Panc1 (cell line): ENCODE measurements at regions not wholly inside any gene's neighbourhood (a gene's known extent, or its start where the extent isn't known, plus 50 kb on each side); places are given as distances from the start of the nearest gene placed in this dataset.

Source experiments
- ATAC-seq: fragments of 200-7000 bp; cut with Tn5 transposase; 2 replicates; pipeline ENCODE4 v1.9.1; 2020; ENCODE audit warnings: mild to moderate bottlenecking, moderate library complexity
- BruUV-seq: library from RNA; stranded (reverse); fragments of 400-500 nt; replicated peaks from 2 replicates; lab custom pipeline; 2021; lab: Mats Ljungman, UMichigan
- CTCF ChIA-PET: fragments of 300-600 bp; sonication (Branson Sonifier 250); formaldehyde crosslinking; loops from one replicate; lab custom pipeline; 2022; ENCODE audit warnings: antibody characterized with exemption; lab: Charles Lee
- POLR2A ChIA-PET: fragments of 300-600 bp; sonication (Branson Sonifier 250); formaldehyde crosslinking; loops from one replicate; lab custom pipeline; 2022; ENCODE audit warnings: antibody characterized with exemption; lab: Charles Lee
- DNase-seq: peaks from one replicate; pipeline ENCODE4 v3.0.0-alpha.2; 2010; ENCODE audit warnings: low read depth, low spot score
- H3K27ac ChIP-seq: 2 replicates; pipeline ENCODE4 v1.5.1; 2011; ENCODE audit warnings: mild to moderate bottlenecking, low read length, inconsistent platforms
- H3K27me3 ChIP-seq: fragments of 200-500 bp; sonication (Bioruptor generic); 2 replicates; pipeline ENCODE4 v1.6.0; 2014; ENCODE audit warnings: low read length, inconsistent platforms; ENCODE audit not compliant: control insufficient read depth, insufficient read depth
- H3K36me3 ChIP-seq: fragments of 200-500 bp; sonication (Bioruptor generic); 2 replicates; pipeline ENCODE4 v1.5.1; 2014; ENCODE audit warnings: inconsistent platforms, mild to moderate bottlenecking, low read length, moderate library complexity; ENCODE audit not compliant: control insufficient read depth, insufficient read depth
- H3K4me1 ChIP-seq: 2 replicates; pipeline ENCODE4 v1.5.1; 2011; ENCODE audit warnings: inconsistent platforms, mild to moderate bottlenecking, low read length, moderate library complexity; ENCODE audit not compliant: control insufficient read depth, insufficient read depth
- H3K4me3 ChIP-seq, 2 experiments: 2 replicates each; pipeline ENCODE4 v1.5.1; 2011 to 2012; ENCODE audit warnings: low read depth in 2 of 2, low read length in 2 of 2, mild to moderate bottlenecking in 2 of 2, inconsistent platforms in 1 of 2, moderate library complexity in 1 of 2
- H3K9me3 ChIP-seq: fragments of 200-500 bp; sonication (Bioruptor generic); 2 replicates; pipeline ENCODE4 v1.5.1; 2014; ENCODE audit warnings: low read depth, mild to moderate bottlenecking, inconsistent platforms, low read length, moderate library complexity; ENCODE audit not compliant: control insufficient read depth, insufficient read depth
- POLR2AphosphoS5 ChIP-seq: IDR thresholded peaks from 2 replicates; pipeline ENCODE4 v1.6.1; 2012; ENCODE audit warnings: mild to moderate bottlenecking, low read depth, low read length, moderate library complexity
- SIN3A ChIP-seq: IDR thresholded peaks from 2 replicates; pipeline ENCODE4 v1.6.1; 2012; ENCODE audit warnings: low read depth, mild to moderate bottlenecking, low read length, moderate library complexity, borderline replicate concordance; ENCODE audit not compliant: insufficient read depth
- TCF7L2 ChIP-seq: IDR thresholded peaks from 2 replicates; pipeline ENCODE4 v1.6.1; 2011; ENCODE audit warnings: mild to moderate bottlenecking, low read depth, low read length, inconsistent platforms
- in situ Hi-C: cut with HindIII; loops from 2 replicates; pipeline ENCODE4 v1.10.0; 2016; ENCODE audit warnings: low sequenced_read_pairs, low pct_unique_long_range_greater_than_20kb
- intact Hi-C: fragments of 100-400 bp; cut with micrococcal nuclease; formaldehyde crosslinking; loops from one replicate; pipeline ENCODE4 v1.10.0; 2022; ENCODE audit not compliant: unreplicated experiment
- TF ChIP-seq, protein P1 (sequence below), 2 experiments: IDR thresholded peaks; 2 replicates each; pipeline ENCODE4 v1.6.1; 2011 to 2012; ENCODE audit warnings: low read depth in 2 of 2, control low read depth in 1 of 2, low read length in 1 of 2, mild to moderate bottlenecking in 1 of 2, moderate library complexity in 1 of 2; ENCODE audit not compliant: insufficient read depth in 1 of 2
- TF ChIP-seq, protein P2 (sequence below): fragments of 450-650 bp; IDR thresholded peaks from 2 replicates; pipeline ENCODE4 v1.5.1; 2017; ENCODE audit warnings: mild to moderate bottlenecking

DNA sequence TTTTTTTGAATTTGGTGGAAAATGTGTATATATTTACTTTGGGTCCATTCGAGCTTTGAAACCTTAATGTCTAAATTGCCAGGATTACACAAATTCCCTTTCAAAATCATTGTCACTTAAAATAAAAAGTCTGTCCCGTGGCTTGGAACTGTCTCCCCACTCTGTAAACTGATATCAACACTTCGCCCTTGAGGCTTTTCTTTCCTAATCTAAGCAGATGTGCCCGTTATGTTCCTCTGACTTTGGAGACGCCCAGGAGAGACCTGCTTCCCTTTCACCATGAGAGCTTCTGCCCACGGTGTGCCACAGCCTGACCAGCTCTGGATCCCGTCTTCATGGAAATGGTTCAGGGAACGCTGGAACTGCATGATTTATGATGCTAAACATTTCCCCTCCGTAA is 151.3 kb downstream of the C16orf95 start:
- Histone ChIP-seq H3K27me3 (no peaks in the 10 kb centered on the region), H3K4me1 (no peaks in the 10 kb centered on the region), H3K4me3 (no peak overlapping the region), H3K9me3 (no peaks in the 10 kb centered on the region), H3K27ac (no peak overlapping the region), H3K36me3 (no peaks in the 10 kb centered on the region)
- ATAC-seq (no peak), DNase-seq (no peak)
- in situ Hi-C loops, result no loop called here
- intact Hi-C loops, result no loop called here
- POLR2A ChIA-PET, result no interaction called here
- CTCF ChIA-PET, result interaction anchor here (0.5 kb wide), 1 partner anchor 24 kb away, joined by 3 read pairs; no protein-coding TSS in a partner anchor
- TF ChIP-seq SIN3A, result no peak
- TF ChIP-seq, protein P1, sequence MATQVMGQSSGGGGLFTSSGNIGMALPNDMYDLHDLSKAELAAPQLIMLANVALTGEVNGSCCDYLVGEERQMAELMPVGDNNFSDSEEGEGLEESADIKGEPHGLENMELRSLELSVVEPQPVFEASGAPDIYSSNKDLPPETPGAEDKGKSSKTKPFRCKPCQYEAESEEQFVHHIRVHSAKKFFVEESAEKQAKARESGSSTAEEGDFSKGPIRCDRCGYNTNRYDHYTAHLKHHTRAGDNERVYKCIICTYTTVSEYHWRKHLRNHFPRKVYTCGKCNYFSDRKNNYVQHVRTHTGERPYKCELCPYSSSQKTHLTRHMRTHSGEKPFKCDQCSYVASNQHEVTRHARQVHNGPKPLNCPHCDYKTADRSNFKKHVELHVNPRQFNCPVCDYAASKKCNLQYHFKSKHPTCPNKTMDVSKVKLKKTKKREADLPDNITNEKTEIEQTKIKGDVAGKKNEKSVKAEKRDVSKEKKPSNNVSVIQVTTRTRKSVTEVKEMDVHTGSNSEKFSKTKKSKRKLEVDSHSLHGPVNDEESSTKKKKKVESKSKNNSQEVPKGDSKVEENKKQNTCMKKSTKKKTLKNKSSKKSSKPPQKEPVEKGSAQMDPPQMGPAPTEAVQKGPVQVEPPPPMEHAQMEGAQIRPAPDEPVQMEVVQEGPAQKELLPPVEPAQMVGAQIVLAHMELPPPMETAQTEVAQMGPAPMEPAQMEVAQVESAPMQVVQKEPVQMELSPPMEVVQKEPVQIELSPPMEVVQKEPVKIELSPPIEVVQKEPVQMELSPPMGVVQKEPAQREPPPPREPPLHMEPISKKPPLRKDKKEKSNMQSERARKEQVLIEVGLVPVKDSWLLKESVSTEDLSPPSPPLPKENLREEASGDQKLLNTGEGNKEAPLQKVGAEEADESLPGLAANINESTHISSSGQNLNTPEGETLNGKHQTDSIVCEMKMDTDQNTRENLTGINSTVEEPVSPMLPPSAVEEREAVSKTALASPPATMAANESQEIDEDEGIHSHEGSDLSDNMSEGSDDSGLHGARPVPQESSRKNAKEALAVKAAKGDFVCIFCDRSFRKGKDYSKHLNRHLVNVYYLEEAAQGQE (IDR thresholded peaks at IDR 0.05; ENCODE audit: insufficient read depth in 1 of 2, low read depth in 2 of 2, low read length in 1 of 2), result no peak
- TF ChIP-seq POLR2AphosphoS5, result no peak
- TF ChIP-seq, protein P2, sequence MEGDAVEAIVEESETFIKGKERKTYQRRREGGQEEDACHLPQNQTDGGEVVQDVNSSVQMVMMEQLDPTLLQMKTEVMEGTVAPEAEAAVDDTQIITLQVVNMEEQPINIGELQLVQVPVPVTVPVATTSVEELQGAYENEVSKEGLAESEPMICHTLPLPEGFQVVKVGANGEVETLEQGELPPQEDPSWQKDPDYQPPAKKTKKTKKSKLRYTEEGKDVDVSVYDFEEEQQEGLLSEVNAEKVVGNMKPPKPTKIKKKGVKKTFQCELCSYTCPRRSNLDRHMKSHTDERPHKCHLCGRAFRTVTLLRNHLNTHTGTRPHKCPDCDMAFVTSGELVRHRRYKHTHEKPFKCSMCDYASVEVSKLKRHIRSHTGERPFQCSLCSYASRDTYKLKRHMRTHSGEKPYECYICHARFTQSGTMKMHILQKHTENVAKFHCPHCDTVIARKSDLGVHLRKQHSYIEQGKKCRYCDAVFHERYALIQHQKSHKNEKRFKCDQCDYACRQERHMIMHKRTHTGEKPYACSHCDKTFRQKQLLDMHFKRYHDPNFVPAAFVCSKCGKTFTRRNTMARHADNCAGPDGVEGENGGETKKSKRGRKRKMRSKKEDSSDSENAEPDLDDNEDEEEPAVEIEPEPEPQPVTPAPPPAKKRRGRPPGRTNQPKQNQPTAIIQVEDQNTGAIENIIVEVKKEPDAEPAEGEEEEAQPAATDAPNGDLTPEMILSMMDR, result no peak
- no peak for TF ChIP-seq TCF7L2
- no TSS peak for BruUV-seq

DNA sequence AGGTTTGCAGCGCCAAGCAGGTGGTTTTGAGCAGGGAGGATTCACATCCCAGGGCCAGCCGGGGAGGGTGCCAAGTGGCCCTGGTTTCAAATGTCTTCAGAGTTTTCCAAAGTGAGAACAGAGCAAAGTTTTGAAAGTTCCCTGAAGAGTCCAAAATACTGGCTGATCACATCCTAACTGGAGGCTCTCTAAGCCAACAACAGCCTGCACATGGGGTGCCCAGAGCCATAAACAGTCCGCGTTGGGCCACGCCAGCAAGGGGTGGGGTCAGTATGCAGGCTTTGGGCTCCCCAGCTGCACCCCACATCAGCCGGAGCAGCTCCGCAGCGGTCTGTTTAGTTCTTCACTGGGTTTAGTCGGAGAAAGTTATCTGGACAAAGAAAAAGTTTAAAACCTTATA is 150.9 kb downstream of the C16orf95 start:
- Histone ChIP-seq H3K4me1 (no peaks in the 10 kb centered on the region), H3K27me3 (no peaks in the 10 kb centered on the region), H3K36me3 (no peaks in the 10 kb centered on the region), H3K4me3 (no peak overlapping the region), H3K9me3 (no peaks in the 10 kb centered on the region), H3K27ac (no peak overlapping the region)
- intact Hi-C loops, result no loop called here
- BruUV-seq, result no TSS peak
- DNase-seq (no peak), ATAC-seq (no peak)
- CTCF ChIA-PET, result no interaction called here
- POLR2A ChIA-PET, result no interaction called here
- in situ Hi-C loops, result no loop called here
- TF ChIP-seq, protein P2, result no peak
- TF ChIP-seq POLR2AphosphoS5, result no peak
- TF ChIP-seq, protein P1 (IDR thresholded peaks at IDR 0.05; ENCODE audit: insufficient read depth in 1 of 2, low read depth in 2 of 2, low read length in 1 of 2), result no peak
- TF ChIP-seq SIN3A, result no peak
- TF ChIP-seq TCF7L2, result no peak
